HuH-7 (cell line): ENCODE measurements at regions not wholly inside any gene's neighbourhood (a gene's known extent, or its start where the extent isn't known, plus 50 kb on each side); places are given as distances from the start of the nearest gene placed in this dataset.
"Not testable (repeated sequence)": the region's sequence is repeated elsewhere in the genome, so short reads cannot be mapped to it uniquely, and the experiment has no call there.

Source experiments
- DNase-seq: peaks from one replicate; pipeline ENCODE4 v3.0.0; 2011; ENCODE audit warnings: low spot score

DNA sequence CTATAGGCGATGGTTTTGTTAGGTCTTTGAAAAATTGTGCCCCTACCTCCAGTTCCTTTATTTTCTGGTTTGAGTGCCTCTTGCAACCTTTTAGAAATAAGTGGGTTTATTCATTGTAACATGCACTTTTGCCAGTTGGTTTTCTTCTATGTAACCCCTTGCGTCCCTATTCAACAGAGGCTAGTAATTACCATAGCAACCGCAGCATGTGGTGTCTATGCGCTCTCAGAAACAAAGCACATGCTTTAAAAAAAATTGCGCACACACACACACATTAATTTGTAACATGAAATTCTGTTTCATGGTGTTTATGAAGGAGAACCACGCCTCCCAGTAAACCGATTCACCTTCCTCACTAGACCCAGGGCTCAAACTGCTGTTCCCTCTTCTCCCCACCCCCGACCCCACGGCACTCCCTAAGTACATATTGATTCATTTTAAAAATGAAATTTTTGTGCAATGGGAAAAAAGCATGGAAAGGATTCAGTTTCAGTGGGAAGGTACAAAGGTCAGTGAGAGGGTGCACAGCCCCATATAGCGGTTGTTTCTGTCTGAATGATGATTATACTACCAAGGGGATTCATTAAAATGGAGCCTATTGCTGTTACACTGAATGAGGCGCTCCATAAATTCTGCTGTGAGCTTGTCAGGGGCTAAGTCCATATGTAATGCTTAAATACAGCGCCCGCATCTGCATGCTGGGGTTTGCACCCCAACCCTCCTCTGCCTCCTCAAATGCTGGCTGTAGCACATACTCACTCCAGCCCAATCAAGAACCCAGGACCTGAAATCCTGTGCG, 206.9 kb downstream of the ICOS start:
- no peak for DNase-seq

DNA sequence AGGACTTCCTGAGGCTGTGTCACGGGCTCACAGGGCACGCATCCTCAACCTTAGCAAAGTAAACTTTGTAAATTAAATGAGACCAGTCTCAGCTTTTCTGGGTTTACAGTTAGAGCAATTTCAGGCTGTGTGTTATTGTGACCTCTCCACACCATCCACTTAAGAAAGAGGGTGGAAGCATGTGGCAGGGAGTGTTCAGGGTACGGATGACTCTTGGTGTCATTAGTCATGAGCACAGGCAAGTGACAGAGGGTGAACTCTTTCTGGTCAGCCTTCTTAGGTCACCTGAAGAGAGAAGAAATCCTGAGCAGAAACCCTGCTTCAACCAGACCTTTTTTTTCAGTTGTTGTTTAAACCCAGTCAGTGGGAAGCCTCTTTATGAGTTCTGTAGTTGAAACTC, 207.9 kb downstream of the ICOS start:
- DNase-seq = no peak

DNA sequence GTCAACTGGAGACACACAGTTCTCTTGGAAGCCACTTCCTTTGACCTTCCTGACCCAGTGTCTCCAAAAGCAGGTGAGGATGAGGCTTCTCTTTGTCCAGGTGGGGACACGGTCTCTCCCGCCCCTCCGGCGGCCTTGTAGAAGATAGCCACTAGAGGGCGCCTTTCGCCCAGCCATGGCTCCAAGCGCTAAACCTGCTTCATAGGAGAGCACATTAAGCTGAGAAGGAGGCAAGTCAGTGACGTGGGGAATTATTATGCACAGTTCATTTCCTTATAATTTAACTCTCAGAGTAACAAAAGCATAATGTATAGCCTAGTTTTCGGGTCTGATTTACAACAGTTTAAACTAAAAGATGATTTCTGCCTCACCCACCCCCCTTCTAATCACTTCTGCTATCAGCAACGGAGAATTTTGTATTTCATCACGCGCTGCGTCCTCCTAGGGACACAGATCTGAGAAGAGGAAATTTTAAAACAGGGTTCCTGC, 208.7 kb downstream of the ICOS start:
- DNase-seq = peak; percentile 63

DNA sequence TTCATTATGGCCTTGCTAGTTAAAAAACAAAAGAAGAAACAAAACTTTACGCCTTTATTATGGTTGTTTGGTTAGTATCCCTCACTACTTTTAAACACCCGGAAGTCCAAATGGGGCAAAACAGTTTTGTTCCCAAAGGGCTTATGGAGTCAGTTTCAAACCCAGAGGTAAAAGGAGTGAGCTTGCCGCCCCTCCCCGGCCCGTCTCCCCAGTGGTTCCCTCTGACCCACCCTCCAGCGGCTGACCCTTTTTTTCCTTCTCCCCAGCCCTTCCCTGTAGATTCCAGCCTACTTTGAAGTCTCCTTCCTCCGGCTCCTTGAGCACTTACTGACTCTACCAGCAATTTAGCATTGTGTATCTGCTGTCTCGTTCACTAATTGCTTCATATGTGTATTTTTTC, 209.2 kb downstream of the ICOS start:
- no peak for DNase-seq

DNA sequence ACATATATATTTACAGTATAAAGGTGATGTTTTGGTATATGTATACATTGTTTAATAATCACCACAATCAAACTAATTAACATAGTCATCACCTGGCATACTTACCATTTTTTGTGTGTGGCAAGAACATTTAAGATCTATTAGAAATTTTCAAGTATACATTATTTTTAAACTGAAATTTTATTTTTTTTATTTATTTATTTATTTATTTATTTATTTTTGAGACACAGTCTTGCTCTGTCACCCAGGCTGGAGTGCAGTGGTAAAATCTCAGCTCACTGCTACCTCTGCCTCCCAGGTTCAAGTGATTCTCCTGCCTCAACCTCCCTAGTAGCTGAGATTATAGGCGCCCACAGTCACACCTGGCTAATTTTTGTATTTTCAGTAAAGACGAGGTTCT, 210.5 kb downstream of the ICOS start:
- DNase-seq = not testable (repeated sequence)

DNA sequence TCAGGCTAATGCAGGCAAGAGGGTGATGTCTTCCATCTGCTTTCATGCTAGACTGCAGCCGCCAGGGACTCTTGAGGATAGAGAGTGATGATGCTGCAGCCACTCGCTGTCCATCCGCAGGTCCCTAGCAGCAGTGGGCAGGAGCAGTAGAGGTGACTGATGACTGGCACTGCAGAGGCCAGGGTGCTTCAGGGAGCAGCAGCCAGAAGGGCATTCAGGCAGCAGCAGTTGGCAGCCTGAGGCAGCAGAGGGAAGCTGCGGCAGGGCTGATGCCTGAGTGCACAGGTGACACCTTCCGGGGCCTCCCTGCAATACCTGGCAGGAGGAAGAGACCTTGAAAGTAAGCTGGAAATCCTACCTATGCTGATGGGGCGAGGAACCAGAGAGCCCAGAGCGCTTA, 214.2 kb downstream of the ICOS start:
- no peak for DNase-seq

DNA sequence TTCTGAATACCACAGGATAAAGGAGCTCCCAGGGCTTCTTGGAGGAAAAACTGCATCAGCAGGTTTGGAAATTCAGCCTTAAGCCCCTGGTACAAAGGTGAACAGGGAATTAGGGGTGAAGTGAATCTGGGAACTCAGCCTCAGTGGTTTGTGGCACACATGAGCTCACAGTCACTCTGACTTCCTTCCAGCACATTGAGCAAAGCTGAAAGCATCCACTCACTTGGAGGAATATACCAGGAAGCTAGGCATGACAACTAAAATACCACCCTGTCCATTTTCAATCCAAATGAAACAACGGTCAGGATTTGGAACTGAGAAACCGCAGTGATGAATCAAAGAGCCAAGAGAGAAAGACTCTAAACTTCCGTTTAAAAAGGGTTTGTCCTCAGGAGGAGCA, 216.1 kb downstream of the ICOS start:
- no peak for DNase-seq

DNA sequence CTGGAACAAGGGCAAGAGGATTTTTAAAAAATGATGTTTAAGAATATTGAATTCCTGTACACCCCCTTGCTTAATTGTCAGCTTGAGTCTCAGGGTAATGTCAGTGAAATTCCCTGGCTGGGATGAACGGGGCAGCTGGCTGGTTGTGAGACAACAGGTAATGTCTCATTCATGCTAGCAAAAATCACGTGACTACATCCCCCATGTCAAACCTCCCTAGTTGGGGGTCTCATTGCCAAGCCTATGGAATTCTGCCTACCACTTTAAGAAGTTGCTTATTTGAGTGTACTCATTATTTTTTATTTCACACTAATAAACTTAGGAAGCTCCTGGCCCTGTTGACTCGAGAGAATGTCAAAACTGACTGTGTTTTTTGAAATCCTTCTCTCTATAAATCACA, 218.3 kb downstream of the ICOS start:
- no peak for DNase-seq

DNA sequence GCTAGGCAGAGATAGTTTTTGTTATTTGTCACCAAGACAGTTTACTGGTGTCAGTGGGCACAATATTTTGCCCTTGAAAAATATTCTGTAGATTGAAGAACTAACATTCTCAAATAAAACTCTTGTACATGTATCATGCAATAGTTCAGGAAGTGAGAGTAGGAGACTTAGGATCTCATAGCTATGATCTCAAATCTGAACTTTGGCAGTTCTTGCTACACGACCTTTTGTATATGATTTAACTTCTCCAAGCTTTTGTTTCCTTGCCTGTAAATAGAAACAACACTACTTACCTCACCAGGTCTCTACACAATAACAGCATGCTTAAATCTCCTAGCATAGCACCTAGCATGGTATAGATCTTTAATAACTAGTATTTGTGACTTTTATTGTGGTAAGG, 219.9 kb downstream of the ICOS start:
- DNase-seq = no peak

DNA sequence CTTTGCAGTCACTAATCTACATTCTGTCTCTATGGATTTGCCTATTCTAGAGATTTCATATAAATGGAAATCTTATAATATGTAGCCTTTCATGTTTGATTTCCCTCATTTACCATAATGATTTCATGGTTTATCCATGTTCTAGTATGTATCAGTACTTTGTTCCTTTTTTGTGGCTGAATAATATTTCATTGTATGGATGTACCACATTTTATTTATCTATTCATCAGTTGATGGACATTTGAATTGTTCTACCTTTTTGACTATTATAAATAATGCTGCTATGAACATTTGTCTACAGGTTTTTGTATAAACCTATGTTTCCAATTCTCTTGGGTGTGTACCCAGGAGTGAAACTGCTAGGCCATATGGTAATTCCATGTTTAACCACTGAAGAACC, 221.1 kb downstream of the ICOS start:
- no peak for DNase-seq

DNA sequence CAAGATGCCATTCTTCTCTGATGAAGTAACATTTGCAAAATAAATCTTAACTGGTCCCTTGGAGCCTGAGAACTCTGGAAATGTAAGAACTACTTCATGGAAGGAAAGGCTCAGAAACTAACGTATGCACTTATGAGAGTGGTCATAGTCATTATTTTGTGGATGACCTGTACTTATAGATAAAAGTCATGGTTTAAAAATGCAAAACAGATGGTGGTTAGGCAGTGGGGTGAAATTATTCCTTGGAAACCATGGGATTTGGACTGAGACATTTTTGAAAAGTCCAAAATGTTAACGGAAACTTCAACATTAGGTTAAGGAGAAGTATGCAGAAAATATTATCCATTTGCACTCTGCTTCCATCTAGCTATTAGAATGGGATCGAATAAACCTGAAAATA, 223.0 kb downstream of the ICOS start:
- DNase-seq = no peak

DNA sequence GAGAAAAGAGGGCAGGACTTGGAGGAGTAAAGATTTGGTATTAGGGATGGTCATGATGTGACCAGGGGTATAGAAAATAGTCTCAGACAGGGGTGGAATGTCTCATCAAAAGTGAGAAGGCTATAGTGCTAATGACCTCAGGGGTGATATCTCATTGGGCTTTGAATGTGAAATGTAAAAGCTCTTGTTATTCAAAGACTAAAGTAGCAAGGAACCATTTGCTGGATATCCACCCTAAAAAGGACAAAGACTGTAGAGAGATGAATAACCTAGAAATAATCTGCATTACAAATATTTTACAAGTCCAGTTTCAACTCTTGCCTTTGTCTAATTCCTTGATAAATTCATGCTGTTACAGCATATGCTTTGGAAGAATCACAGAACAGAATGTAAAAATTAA, 224.4 kb downstream of the ICOS start:
- no peak for DNase-seq

DNA sequence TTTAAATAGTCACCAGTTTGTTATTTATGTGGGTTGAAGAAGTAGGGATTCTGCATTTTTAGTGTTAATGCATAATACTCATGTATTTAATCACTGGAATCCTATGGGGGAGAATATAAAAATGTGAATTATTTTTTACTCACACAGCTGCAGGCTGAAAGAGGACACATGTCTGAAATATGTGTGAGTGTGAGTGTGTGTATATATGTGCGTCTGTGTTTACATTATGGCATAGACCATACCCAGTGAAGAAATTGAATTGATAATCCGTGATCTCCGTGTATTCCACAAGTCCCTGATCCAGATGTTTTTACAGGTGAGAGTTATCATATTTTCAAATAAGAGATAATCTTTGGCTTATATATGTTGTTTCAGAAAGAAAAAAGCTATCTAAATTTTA, 225.3 kb downstream of the ICOS start:
- no peak for DNase-seq

DNA sequence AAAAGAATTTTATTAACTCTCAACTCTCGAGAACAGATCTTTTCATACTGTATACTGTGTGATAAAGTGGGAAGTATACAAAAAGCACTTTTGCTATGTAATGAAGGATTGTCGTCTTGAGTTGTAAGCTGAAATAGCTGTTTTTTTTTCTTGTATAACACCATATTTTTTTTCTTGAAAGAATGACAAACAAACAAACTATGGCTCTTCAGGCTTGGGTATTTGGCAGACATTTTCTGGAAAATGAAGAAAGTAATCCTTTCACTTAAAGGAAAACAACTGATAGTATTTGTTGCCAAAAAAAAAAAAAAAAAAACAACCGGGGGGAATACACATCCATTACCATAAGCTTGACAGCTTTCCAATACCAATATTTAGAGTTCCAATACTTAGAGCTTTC, 230.4 kb downstream of the ICOS start:
- no peak for DNase-seq

DNA sequence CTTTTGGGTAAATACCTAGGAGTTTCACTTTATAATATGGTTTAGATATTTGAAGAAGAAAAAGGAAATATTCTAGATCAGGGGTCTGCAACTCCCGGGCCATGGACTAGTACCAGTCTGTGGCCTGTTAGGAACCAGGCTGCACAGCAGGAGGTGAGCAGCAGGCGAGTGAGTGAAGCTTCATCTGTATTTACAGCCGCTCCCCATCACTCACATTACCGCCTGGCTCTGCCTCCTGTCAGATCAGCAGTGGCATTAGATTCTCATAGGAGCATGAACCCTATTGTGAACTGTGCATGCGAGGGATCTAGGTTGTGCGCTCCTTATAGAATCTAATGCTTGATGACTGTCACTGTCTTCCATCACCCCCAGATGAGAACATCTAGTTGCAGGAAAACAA, 231.1 kb downstream of the ICOS start:
- not testable (repeated sequence) for DNase-seq

DNA sequence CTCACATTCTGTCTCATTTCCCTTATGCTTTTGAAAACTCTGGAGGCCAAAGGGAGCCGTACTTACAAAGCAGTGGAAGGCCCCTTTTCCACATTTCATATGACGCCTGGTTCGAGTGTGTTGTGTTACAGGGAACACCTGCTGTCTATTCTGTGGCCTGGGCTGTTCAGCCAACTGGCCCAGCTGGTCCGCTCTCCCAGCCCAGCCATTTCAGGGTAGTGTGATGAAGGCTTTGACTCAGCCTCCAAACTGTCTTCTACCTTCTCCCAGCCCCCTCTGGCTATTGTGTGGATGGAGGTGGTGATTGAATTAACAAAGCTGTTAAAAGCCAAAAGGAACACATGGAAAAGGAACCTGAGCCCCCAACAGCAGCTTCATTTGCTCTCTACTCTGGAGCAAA, 233.8 kb downstream of the ICOS start:
- no peak for DNase-seq

DNA sequence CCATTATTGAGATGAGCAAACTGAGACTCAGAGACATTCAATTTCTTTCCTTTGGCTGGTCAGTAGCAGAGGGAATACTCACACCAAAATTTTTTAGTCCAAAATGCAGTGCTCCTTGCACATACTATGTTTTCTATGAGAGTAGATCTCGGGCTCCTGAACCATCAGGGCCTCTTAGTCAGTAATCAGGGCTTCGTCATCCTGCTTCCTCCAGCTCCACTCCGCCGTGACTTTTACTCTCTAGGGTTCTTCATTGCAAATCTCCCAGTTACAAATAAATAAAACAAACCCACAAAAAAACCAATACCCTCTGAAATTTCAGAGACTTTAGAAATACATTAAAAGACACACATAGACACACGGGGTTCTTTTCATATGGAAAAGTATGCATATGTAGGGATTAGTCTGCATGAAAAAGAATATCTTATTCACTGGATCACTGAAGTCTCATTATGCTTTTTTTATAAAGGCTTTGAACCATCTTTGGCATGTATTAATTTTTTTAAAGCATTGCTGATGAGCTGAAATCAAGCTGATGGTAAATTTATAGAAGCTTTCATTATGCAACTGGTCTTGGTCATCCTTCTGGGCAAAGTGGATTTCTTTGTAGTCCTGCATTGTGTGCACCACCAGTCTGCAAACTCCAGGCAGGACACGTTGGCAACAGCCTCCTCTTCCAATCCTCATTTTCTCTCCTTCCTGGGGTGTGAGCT, 235.0 kb downstream of the ICOS start:
- no peak for DNase-seq

DNA sequence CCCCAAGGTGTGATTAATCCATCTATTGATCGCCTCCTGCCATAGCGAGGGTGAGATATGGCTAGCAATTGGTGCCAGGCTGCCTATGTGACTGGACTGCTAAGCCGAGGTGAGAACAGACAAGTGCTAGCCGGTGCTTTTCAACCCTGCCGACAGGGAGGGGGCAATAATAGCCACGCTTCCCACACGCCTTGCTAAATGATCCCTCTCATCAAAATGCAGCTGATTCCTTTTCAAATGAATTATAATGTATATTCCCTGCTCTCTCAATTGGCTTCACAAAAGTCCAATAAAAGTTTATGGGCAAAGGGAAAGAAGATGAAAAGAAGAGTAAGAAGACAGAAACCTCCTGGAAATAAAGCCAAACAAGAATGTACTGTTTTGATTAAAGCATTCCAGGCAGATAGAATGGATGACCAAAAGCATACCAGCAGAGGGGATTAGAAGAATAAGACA, 235.6 kb downstream of the ICOS start:
- DNase-seq = no peak

DNA sequence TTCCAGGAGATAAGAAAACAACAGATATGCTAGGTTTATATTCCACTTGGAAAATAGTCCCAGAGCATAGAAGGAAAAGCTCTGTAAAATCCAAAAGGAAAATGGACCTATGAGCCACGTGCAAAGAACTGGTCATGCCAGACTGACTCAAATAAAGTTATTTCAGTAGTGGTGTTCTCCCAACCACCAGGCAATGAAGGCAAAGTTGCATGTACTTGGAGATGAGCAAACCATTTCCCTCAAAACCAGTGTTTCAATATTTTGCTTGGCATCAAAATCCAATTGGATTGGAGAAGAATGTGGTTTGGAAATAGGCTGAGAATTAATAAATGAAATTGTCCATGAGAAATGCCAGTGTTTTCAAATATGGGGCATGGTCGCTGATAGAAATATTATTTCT, 237.5 kb downstream of the ICOS start:
- DNase-seq = no peak

DNA sequence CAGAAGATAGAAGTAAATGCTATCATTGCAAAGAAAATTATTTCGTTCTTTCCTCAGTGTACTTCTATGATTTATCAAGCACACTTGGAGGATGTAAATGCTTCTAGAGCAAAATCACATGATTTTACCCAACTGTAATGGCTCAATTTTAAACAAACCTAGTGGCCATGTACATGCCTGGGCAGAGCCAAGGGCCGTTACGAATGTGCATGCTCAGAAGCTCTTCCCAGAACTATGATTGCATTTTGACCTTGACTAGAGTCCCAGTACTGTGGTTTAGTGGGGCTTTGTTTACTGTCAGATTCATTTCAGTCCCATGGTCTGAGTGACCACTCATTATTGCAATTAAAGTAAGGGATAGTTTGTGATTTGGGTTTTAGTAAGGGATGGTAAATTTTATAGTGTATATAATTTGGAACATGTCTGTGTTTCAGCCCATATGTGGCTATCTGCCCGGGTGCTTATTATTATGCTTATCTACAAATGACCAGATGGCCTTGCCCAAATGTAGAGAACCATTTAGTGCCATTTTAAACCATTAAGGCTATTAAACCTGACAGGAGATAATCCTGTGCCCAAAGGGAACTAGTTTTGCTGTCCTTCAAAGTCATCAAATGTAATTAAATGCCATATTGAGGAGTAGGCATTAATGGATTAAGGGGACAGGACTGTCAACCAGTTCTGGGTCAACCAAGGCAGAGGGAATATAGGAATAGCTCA, 239.1 kb downstream of the ICOS start:
- no peak for DNase-seq

DNA sequence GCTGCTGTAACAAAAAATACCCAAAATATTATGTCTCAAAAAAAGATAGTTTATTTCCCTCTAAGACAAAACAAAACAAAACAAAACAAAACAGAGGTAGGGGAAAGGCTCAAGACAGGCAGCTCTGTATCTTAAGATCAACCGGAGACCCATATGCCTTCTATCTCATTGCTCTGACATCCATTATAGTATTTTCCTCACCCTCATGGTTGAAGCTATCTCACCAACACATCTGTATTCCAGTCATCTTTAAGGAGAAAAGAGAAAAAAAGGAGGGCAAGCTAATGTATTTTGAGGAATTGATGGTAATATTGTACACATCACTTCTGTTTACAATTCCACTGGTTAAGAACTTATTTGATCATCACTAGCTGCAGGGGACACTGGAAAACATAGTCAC, 239.7 kb downstream of the ICOS start:
- DNase-seq = no peak

DNA sequence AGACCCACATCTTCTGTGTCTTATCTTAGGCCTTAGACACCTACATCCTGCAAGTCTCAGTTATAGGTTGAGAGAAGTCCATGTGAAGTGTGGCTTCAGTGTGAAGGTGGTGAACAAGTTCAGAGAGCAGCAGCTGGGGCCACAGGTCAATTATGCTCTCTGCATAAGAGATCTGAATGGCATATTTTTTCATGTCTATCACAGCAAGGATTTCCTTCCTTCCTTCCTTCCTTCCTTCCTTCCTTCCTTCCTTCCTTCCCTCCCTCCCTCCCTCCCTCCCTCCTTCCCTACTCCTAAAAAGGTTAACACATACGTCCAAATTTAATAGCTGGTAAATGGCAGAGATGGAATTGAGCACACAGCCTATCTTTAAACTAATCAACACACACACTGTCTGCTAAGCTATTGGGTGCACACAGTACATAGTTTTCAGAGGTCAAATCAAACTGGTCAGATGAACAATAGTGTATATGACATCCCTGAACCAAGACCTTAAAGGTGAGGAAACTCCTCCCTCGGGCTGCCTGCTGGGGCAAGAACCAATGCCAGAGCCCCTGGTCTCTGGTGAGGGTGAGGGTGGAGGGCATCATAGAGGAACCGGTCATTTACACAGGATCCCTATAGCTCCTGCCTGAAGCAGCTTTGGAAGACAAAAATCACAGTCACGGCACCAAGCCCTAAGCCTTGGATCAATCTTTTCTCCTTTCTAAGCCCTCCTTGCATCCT, 240.9 kb downstream of the ICOS start:
- no peak for DNase-seq
